ENCODE measurements at regions not wholly inside any gene's neighbourhood (a gene's known extent, or its start where the extent isn't known, plus 50 kb on each side); places are given as distances from the start of the nearest gene placed in this dataset.
"Not testable (repeated sequence)": the region's sequence is repeated elsewhere in the genome, so short reads cannot be mapped to it uniquely, and the experiment has no call there.

- DNase-seq (ENCODE audit: low spot score) = not testable (repeated sequence)
Observed at GRCh38 chr22:19662049-19662684, 52.1 kb upstream of the SEPTIN5 start.

GRCh38 chr22:19663286-19663815 is 51.0 kb upstream of the SEPTIN5 start:
- no peak for DNase-seq (ENCODE audit: low spot score)

- peak; percentile 35 for DNase-seq (ENCODE audit: low spot score)
Observed at GRCh38 chr22:19663821-19664355, 50.4 kb upstream of the SEPTIN5 start.

- DNase-seq (ENCODE audit: low spot score) = no peak
Observed at GRCh38 chr22:19664406-19664805, 49.9 kb upstream of the SEPTIN5 start.

Measured in Ammon's horn (tissue), 1 donor.